ENCODE measurements at regions not wholly inside any gene's neighbourhood (a gene's known extent, or its start where the extent isn't known, plus 50 kb on each side); places are given as distances from the start of the nearest gene placed in this dataset.

GRCh38 chr2:122531290-122532071 is 776.0 kb downstream of the TSN start:
- TF ChIP-seq CTCF (IDR thresholded peaks at IDR 0.05; ENCODE audit: insufficient read depth, low read length) (no peak), GABPA (IDR thresholded peaks at IDR 0.05; ENCODE audit: low read depth) (no peak), REST (IDR thresholded peaks at IDR 0.05; ENCODE audit: insufficient replicate concordance, low read depth) (no peak)

Data from HL-60 (cell line).